HG03066 (cell line): ENCODE measurements at regions not wholly inside any gene's neighbourhood (a gene's known extent, or its start where the extent isn't known, plus 50 kb on each side); places are given as distances from the start of the nearest gene placed in this dataset.
A peak's percentile ranks its signal among the peaks of the same experiment; 100 is the strongest.

Experiments used
- ATAC-seq: cut with Tn5 transposase; IDR thresholded peaks from one replicate; pipeline ENCODE4 v1.9.1; 2021; ENCODE audit warnings: low read depth; ENCODE audit not compliant: unreplicated experiment

GRCh38 chr6:99219788-99220187, 129.7 kb downstream of the FAXC start:
- no peak for ATAC-seq

GRCh38 chr6:99216959-99217358, 132.5 kb downstream of the FAXC start:
- no peak for ATAC-seq

GRCh38 chr6:99195986-99196655, 153.4 kb downstream of the FAXC start:
- ATAC-seq = no peak

- no peak for ATAC-seq
Observed at GRCh38 chr6:99192561-99192960, 156.9 kb downstream of the FAXC start.

GRCh38 chr6:99189823-99190721, 159.4 kb downstream of the FAXC start:
- peak; percentile 97 for ATAC-seq

GRCh38 chr6:99187429-99187828, 162.0 kb downstream of the FAXC start:
- no peak for ATAC-seq

GRCh38 chr6:99186417-99186816, 163.1 kb downstream of the FAXC start:
- ATAC-seq = no peak

- no peak for ATAC-seq
Observed at GRCh38 chr6:99185525-99185924, 163.9 kb downstream of the FAXC start.

GRCh38 chr6:99184696-99185095, 164.8 kb downstream of the FAXC start:
- ATAC-seq = no peak

GRCh38 chr6:99183066-99183465, 166.4 kb downstream of the FAXC start:
- ATAC-seq = no peak

GRCh38 chr6:99181174-99181573, 168.3 kb downstream of the FAXC start:
- ATAC-seq = no peak

GRCh38 chr6:99178168-99178567, 171.3 kb downstream of the FAXC start:
- no peak for ATAC-seq

GRCh38 chr6:99177736-99178135, 171.7 kb downstream of the FAXC start:
- no peak for ATAC-seq

- peak; percentile 63 for ATAC-seq
Observed at GRCh38 chr6:99165838-99166237, 183.6 kb downstream of the FAXC start.

- ATAC-seq = no peak
Observed at GRCh38 chr6:99152347-99152643, 197.2 kb downstream of the FAXC start.

GRCh38 chr6:99151634-99152346, 197.7 kb downstream of the FAXC start:
- peak; percentile 98 for ATAC-seq

- no peak for ATAC-seq
Observed at GRCh38 chr6:99148761-99149160, 200.7 kb downstream of the FAXC start.

- ATAC-seq = no peak
Observed at GRCh38 chr6:99148111-99148510, 200.4 kb upstream of the FBXL4 start.

GRCh38 chr6:99147206-99147605, 199.5 kb upstream of the FBXL4 start:
- ATAC-seq = no peak

GRCh38 chr6:99146711-99147110, 199.0 kb upstream of the FBXL4 start:
- no peak for ATAC-seq

GRCh38 chr6:99145738-99146137, 198.0 kb upstream of the FBXL4 start:
- ATAC-seq = no peak
